Vagina (tissue), 2 donors: ENCODE measurements at regions not wholly inside any gene's neighbourhood (a gene's known extent, or its start where the extent isn't known, plus 50 kb on each side); places are given as distances from the start of the nearest gene placed in this dataset.

Source experiments
- DNase-seq, 2 donors: peaks; one replicate each; pipeline ENCODE4 v3.0.0-alpha.2; 2017; ENCODE audit errors: extremely low spot score in 2 of 2
- H3K27ac ChIP-seq: fragments of 200-600 bp; sonication (generic); one replicate; pipeline ENCODE4 v1.5.1; 2019
- H3K27me3 ChIP-seq: fragments of 200-600 bp; sonication (generic); one replicate; pipeline ENCODE4 v1.5.1; 2019
- H3K36me3 ChIP-seq, 2 donors: fragments of 200-600 bp; sonication (generic); one replicate each; pipeline ENCODE4 v1.5.1; 2017 to 2019
- H3K4me1 ChIP-seq: fragments of 200-600 bp; sonication (generic); one replicate; pipeline ENCODE4 v1.5.1; 2019
- H3K4me3 ChIP-seq, 2 donors: fragments of 200-600 bp; sonication (generic); 1 replicate in 1 of 2; 2 replicates in 1 of 2; pipeline ENCODE4 v1.5.1; 2016 to 2019
- H3K9me3 ChIP-seq: fragments of 200-600 bp; sonication (generic); one replicate; pipeline ENCODE4 v1.5.1; 2019
- CTCF ChIP-seq, 3 experiments: fragments of 450-650 bp in 2 of 3; fragments of 200-600 bp in 1 of 3; sonication (generic) in 1 of 3; IDR thresholded peaks; one replicate each; pipeline ENCODE4 v1.5.1; 2017 to 2019; ENCODE audit warnings: antibody characterized with exemption in 3 of 3, mild to moderate bottlenecking in 2 of 3, moderate library complexity in 2 of 3
- POLR2A ChIP-seq, 2 donors: fragments of 450-650 bp; IDR thresholded peaks; one replicate each; pipeline ENCODE4 v1.6.1; 2017; ENCODE audit warnings: antibody characterized with exemption in 2 of 2, mild to moderate bottlenecking in 2 of 2, moderate library complexity in 2 of 2
- POLR2AphosphoS5 ChIP-seq, 2 donors: sonication (generic); formaldehyde crosslinking; IDR thresholded peaks; one replicate each; pipeline ENCODE4 v1.9.0; 2017; ENCODE audit warnings: antibody characterized with exemption in 2 of 2, mild to moderate bottlenecking in 2 of 2, low read depth in 1 of 2; ENCODE audit not compliant: insufficient read depth in 1 of 2
- intact Hi-C: fragments of 100-400 bp; cut with DNase I; formaldehyde crosslinking; loops from one replicate; pipeline ENCODE4 v1.15.1; 2023

GRCh38 chr5:121018004-121018403 is 553.9 kb downstream of the PRR16 start:
- Histone ChIP-seq H3K27ac (no peak overlapping the region), H3K4me1 (no peaks in the 10 kb centered on the region), H3K27me3 (no peaks in the 10 kb centered on the region), H3K4me3 (no peak overlapping the region), H3K36me3 (no peaks in the 10 kb centered on the region), H3K9me3 (no peaks in the 10 kb centered on the region)
- no peak for DNase-seq
- intact Hi-C loops: no loop called here
- no peak for TF ChIP-seq POLR2AphosphoS5 (IDR thresholded peaks at IDR 0.05; ENCODE audit: insufficient read depth in 1 of 2, low read depth in 1 of 2)
- no peak for TF ChIP-seq CTCF (IDR thresholded peaks at IDR 0.05)
- TF ChIP-seq POLR2A (IDR thresholded peaks at IDR 0.05): no peak

GRCh38 chr5:121019106-121019505 is 555.0 kb downstream of the PRR16 start:
- H3K4me3 ChIP-seq: no peak overlapping the region
- no peak for DNase-seq
- H3K9me3 ChIP-seq: no peaks in the 10 kb centered on the region
- intact Hi-C loops: no loop called here
- H3K27ac ChIP-seq: no peak overlapping the region
- no peaks in the 10 kb centered on the region for H3K36me3 ChIP-seq
- no peak for TF ChIP-seq POLR2A (IDR thresholded peaks at IDR 0.05)
- TF ChIP-seq CTCF (IDR thresholded peaks at IDR 0.05): no peak
- no peak for TF ChIP-seq POLR2AphosphoS5 (IDR thresholded peaks at IDR 0.05; ENCODE audit: insufficient read depth in 1 of 2, low read depth in 1 of 2)
- no peaks in the 10 kb centered on the region for H3K4me1 ChIP-seq
- H3K27me3 ChIP-seq: no peaks in the 10 kb centered on the region

- Histone ChIP-seq H3K27me3 (no peaks in the 10 kb centered on the region), H3K4me3 (no peak overlapping the region), H3K4me1 (no peaks in the 10 kb centered on the region), H3K36me3 (no peaks in the 10 kb centered on the region), H3K27ac (no peak overlapping the region), H3K9me3 (no peaks in the 10 kb centered on the region)
- TF ChIP-seq CTCF (IDR thresholded peaks at IDR 0.05) (no peak), POLR2A (IDR thresholded peaks at IDR 0.05) (no peak), POLR2AphosphoS5 (IDR thresholded peaks at IDR 0.05; ENCODE audit: insufficient read depth in 1 of 2, low read depth in 1 of 2) (no peak)
- intact Hi-C loops: no loop called here
- DNase-seq: no peak
Observed at GRCh38 chr5:121019734-121020133, 555.6 kb downstream of the PRR16 start.

GRCh38 chr5:121021681-121022080 is 557.6 kb downstream of the PRR16 start:
- intact Hi-C loops: no loop called here
- no peaks in the 10 kb centered on the region for H3K27me3 ChIP-seq
- no peak overlapping the region for H3K4me3 ChIP-seq
- H3K27ac ChIP-seq: no peak overlapping the region
- TF ChIP-seq CTCF (IDR thresholded peaks at IDR 0.05) (no peak), POLR2AphosphoS5 (IDR thresholded peaks at IDR 0.05; ENCODE audit: insufficient read depth in 1 of 2, low read depth in 1 of 2) (no peak), POLR2A (IDR thresholded peaks at IDR 0.05) (no peak)
- no peak for DNase-seq
- no peaks in the 10 kb centered on the region for H3K4me1 ChIP-seq
- H3K9me3 ChIP-seq: no peaks in the 10 kb centered on the region
- H3K36me3 ChIP-seq: no peaks in the 10 kb centered on the region

GRCh38 chr5:121024416-121025311 is 560.6 kb downstream of the PRR16 start:
- no peaks in the 10 kb centered on the region for H3K4me1 ChIP-seq
- no peak overlapping the region for H3K27ac ChIP-seq
- intact Hi-C loops: no loop called here
- DNase-seq: no peak
- no peaks in the 10 kb centered on the region for H3K9me3 ChIP-seq
- H3K4me3 ChIP-seq: no peak overlapping the region
- no peak for TF ChIP-seq POLR2AphosphoS5 (IDR thresholded peaks at IDR 0.05; ENCODE audit: insufficient read depth in 1 of 2, low read depth in 1 of 2)
- TF ChIP-seq CTCF (IDR thresholded peaks at IDR 0.05): no peak
- TF ChIP-seq POLR2A (IDR thresholded peaks at IDR 0.05): no peak
- no peaks in the 10 kb centered on the region for H3K36me3 ChIP-seq
- H3K27me3 ChIP-seq: no peaks in the 10 kb centered on the region
